SU-DHL-6 (cell line): ENCODE measurements at regions not wholly inside any gene's neighbourhood (a gene's known extent, or its start where the extent isn't known, plus 50 kb on each side); places are given as distances from the start of the nearest gene placed in this dataset.

Experiments
- H2AFZ ChIP-seq: fragments of 200-600 bp; sonication (generic); 2 replicates; pipeline ENCODE4 v1.6.1; 2014; ENCODE audit warnings: low read depth, mild to moderate bottlenecking, moderate library complexity, mixed read lengths, antibody characterized with exemption, low read length; ENCODE audit not compliant: severe bottlenecking
- H3F3A ChIP-seq: fragments of 200-600 bp; shearing (Covaris generic); 2 replicates; pipeline ENCODE4 v1.6.0; 2016; ENCODE audit warnings: antibody characterized with exemption, mild to moderate bottlenecking; ENCODE audit not compliant: insufficient read depth
- H3K27ac ChIP-seq: fragments of 200-600 bp; sonication (generic); 2 replicates; pipeline ENCODE4 v1.5.1; 2016; ENCODE audit warnings: low read depth, mild to moderate bottlenecking, low read length, moderate library complexity, mixed read lengths
- H3K27me3 ChIP-seq: fragments of 200-600 bp; sonication (generic), shearing (Covaris generic); 2 replicates; pipeline ENCODE4 v1.6.0; 2014; ENCODE audit warnings: mild to moderate bottlenecking, low read length
- H3K36me3 ChIP-seq: fragments of 200-600 bp; sonication (generic); 2 replicates; pipeline ENCODE4 v1.6.1; 2014; ENCODE audit warnings: mild to moderate bottlenecking, low read length, mixed read lengths
- H3K4me2 ChIP-seq: fragments of 300-600, 200-600 bp; shearing (Covaris generic), sonication (generic); 2 replicates; pipeline ENCODE4 v1.6.0; 2014; ENCODE audit warnings: low read length, low read depth, mild to moderate bottlenecking; ENCODE audit not compliant: poor library complexity, severe bottlenecking
- H3K4me3 ChIP-seq: fragments of 200-600 bp; sonication (generic); 2 replicates; pipeline ENCODE4 v1.5.1; 2014; ENCODE audit warnings: antibody characterized with exemption, low read length, mild to moderate bottlenecking, mixed read lengths; ENCODE audit not compliant: insufficient read depth, poor library complexity, severe bottlenecking
- H3K79me2 ChIP-seq: fragments of 200-600 bp; sonication (generic); 2 replicates; pipeline ENCODE4 v1.6.1; 2014; ENCODE audit warnings: mild to moderate bottlenecking, low read length, moderate library complexity; ENCODE audit not compliant: insufficient read depth
- H3K9ac ChIP-seq: fragments of 200-600 bp; sonication (generic); 2 replicates; pipeline ENCODE4 v1.7.0; 2014; ENCODE audit warnings: mild to moderate bottlenecking, low read length
- H3K9me2 ChIP-seq: fragments of 200-600 bp; sonication (generic); replicated peaks from 2 replicates; pipeline ENCODE4 v1.6.1; 2014; ENCODE audit warnings: low read length; ENCODE audit not compliant: insufficient read depth
- H3K9me3 ChIP-seq: fragments of 200-600 bp; sonication (generic); 2 replicates; pipeline ENCODE4 v1.6.1; 2014; ENCODE audit warnings: low read length, mixed read lengths; ENCODE audit not compliant: insufficient read depth
- H4K20me1 ChIP-seq: fragments of 200-600 bp; sonication (generic); 2 replicates; pipeline ENCODE4 v1.6.1; 2014; ENCODE audit warnings: low read depth, mild to moderate bottlenecking, antibody characterized with exemption, low read length, moderate library complexity, mixed read lengths
- CTCF ChIP-seq: fragments of 200-600 bp; sonication (generic); IDR thresholded peaks from one replicate; pipeline ENCODE4 v1.5.1; 2017; ENCODE audit warnings: antibody characterized with exemption, mild to moderate bottlenecking, low read length, moderate library complexity; ENCODE audit not compliant: insufficient read depth, poor library complexity, severe bottlenecking
- EZH2phosphoT487 ChIP-seq: fragments of 200-600 bp; sonication (generic), shearing (Covaris generic); conservative IDR thresholded peaks from 2 replicates; pipeline ENCODE4 v1.6.1; 2018; ENCODE audit warnings: mild to moderate bottlenecking, antibody characterized with exemption, low read length, moderate library complexity, mixed read lengths

DNA sequence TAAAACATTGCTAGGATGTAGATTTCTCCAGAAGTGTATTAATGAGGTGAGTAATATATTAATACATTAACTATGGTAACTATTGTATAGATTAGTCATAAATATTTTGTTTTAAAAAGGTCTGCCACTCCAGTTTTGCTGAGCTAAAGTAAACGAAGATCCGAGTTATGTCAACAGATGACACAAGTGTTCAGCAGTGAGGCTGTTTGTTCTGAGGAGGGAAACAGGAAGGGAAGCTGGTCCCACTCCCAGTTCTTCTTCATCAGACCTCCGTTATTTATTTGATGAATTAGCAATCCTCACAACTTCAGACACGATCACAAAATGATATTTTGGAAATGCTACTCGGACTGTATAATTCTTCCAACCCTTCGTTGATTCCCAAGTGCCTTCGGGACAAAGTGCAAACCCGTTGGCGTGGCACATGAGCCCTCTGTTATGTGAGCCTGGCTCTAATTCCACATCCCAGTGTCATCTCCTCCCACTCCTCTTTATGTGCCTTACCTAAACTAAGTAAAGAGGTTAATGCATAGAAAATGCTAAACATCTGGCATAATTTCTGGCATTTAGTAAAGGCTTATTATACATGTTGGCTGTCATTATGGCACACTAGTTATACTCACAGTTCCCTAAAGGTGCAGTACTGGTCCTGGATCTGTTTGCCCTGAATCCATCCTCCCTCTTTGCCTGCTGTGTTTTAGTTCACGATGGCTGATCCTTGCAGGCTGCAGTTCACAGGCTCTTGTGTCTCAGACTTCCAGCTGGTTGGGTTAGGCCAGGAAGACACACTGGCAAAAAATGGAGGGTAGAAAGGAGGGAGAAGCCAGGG is 190.6 kb upstream of the LNX1 start:
- no peaks in the 10 kb centered on the region for H3K79me2 ChIP-seq
- H3K9ac ChIP-seq = no peak overlapping the region
- H3K27me3 ChIP-seq = no peaks in the 10 kb centered on the region
- H2AFZ ChIP-seq = no peak overlapping the region
- no peaks in the 10 kb centered on the region for H4K20me1 ChIP-seq
- TF ChIP-seq CTCF = no peak
- no peak for TF ChIP-seq EZH2phosphoT487
- H3K36me3 ChIP-seq = no peaks in the 10 kb centered on the region
- no peak overlapping the region for H3K4me2 ChIP-seq
- no peaks in the 10 kb centered on the region for H3K9me3 ChIP-seq
- no peak overlapping the region for H3K4me3 ChIP-seq
- no peaks in the 10 kb centered on the region for H3F3A ChIP-seq
- H3K27ac ChIP-seq = no peak overlapping the region
- no peaks in the 10 kb centered on the region for H3K9me2 ChIP-seq

- H3K27me3 ChIP-seq = no peaks in the 10 kb centered on the region
These were observed 189.6 kb upstream of the LNX1 start for GRCh38 chr4:53780736-53781400.

DNA sequence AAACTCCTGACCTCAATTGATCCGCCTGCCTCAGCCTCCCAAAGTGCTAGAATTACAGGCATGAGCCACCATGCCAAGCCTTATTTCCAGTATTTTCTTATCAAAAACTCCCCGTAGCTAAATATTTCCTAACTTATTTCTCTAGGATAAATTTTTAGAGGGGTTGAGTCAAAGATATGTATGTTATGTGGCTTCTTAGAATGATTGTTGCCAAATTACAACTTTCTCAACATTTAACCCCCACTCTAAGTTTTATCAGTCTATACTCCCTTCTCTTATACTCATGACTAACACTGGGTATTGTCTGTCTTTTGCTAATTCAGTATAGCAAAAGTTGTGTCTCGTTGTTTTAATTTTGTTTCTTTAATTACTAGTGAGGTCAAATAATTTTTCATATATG is 187.7 kb upstream of the LNX1 start:
- Histone ChIP-seq H3K36me3 (no peaks in the 10 kb centered on the region), H3K9me3 (no peaks in the 10 kb centered on the region), H3K9ac (no peak overlapping the region), H3K4me2 (no peak overlapping the region), H3K9me2 (no peaks in the 10 kb centered on the region), H3F3A (no peaks in the 10 kb centered on the region), H3K79me2 (no peaks in the 10 kb centered on the region), H3K27me3 (no peaks in the 10 kb centered on the region), H4K20me1 (no peaks in the 10 kb centered on the region), H3K4me3 (no peak overlapping the region), H3K27ac (no peak overlapping the region), H2AFZ (no peak overlapping the region)
- TF ChIP-seq EZH2phosphoT487 = no peak
- no peak for TF ChIP-seq CTCF

More at GRCh38 chr4:53780736-53781400, 189.6 kb upstream of the LNX1 start:
- Histone ChIP-seq H2AFZ (no peak overlapping the region), H3K36me3 (no peaks in the 10 kb centered on the region), H3K27ac (no peak overlapping the region), H4K20me1 (no peaks in the 10 kb centered on the region), H3K9ac (no peak overlapping the region), H3K9me2 (no peaks in the 10 kb centered on the region), H3K4me3 (no peak overlapping the region), H3K9me3 (no peaks in the 10 kb centered on the region), H3F3A (no peaks in the 10 kb centered on the region), H3K79me2 (no peaks in the 10 kb centered on the region), H3K4me2 (no peak overlapping the region)
- TF ChIP-seq EZH2phosphoT487 (no peak), CTCF (no peak)
